GM23338 (cell line): ENCODE measurements at regions not wholly inside any gene's neighbourhood (a gene's known extent, or its start where the extent isn't known, plus 50 kb on each side); places are given as distances from the start of the nearest gene placed in this dataset.

Experiments
- ATAC-seq: fragments of 200-7000 bp; cut with Tn5 transposase; 3 replicates; pipeline ENCODE4 v1.9.1; 2020
- DNase-seq: peaks from one replicate; pipeline ENCODE4 v3.0.0-alpha.2; 2015; ENCODE audit warnings: low spot score
- H2AFZ ChIP-seq: fragments of 200-600 bp; sonication (generic); 2 replicates; pipeline ENCODE4 v1.8.0; 2016; ENCODE audit warnings: antibody characterized with exemption, mild to moderate bottlenecking, moderate library complexity
- H3F3A ChIP-seq: fragments of 200-600 bp; sonication (generic); replicated peaks from 2 replicates; pipeline ENCODE4 v1.8.0; 2017; ENCODE audit warnings: antibody characterized with exemption, mixed run types, low read depth
- H3K27ac ChIP-seq: fragments of 200-600 bp; sonication (generic); 2 replicates; pipeline ENCODE4 v1.6.1; 2016; ENCODE audit warnings: low read depth
- H3K27me3 ChIP-seq: fragments of 200-600 bp; sonication (generic); 2 replicates; pipeline ENCODE4 v1.8.0; 2016; ENCODE audit warnings: mild to moderate bottlenecking, mixed run types, moderate library complexity; ENCODE audit not compliant: insufficient read depth
- H3K36me3 ChIP-seq: fragments of 200-600 bp; sonication (generic); 2 replicates; pipeline ENCODE4 v1.8.0; 2016; ENCODE audit warnings: mild to moderate bottlenecking; ENCODE audit not compliant: insufficient read depth
- H3K4me1 ChIP-seq: fragments of 200-600 bp; sonication (generic); 2 replicates; pipeline ENCODE4 v1.8.0; 2016; ENCODE audit warnings: mild to moderate bottlenecking, moderate library complexity; ENCODE audit not compliant: insufficient read depth
- H3K4me2 ChIP-seq: fragments of 200-600 bp; sonication (generic); 2 replicates; pipeline ENCODE4 v1.7.1; 2017; ENCODE audit warnings: mixed run types
- H3K4me3 ChIP-seq: fragments of 200-600 bp; sonication (generic); 2 replicates; pipeline ENCODE4 v1.6.1; 2016; ENCODE audit warnings: mixed run types
- H3K79me2 ChIP-seq: fragments of 200-600 bp; sonication (generic); replicated peaks from 2 replicates; pipeline ENCODE4 v1.8.0; 2017; ENCODE audit warnings: mild to moderate bottlenecking; ENCODE audit not compliant: insufficient read depth
- H3K9me2 ChIP-seq: fragments of 200-600 bp; sonication (generic); 2 replicates; pipeline ENCODE4 v1.8.0; 2017; ENCODE audit not compliant: insufficient read depth
- H4K20me1 ChIP-seq: fragments of 200-600 bp; sonication (generic); replicated peaks from 2 replicates; pipeline ENCODE4 v1.8.0; 2017; ENCODE audit warnings: mild to moderate bottlenecking; ENCODE audit not compliant: insufficient read depth
- H3K27ac Mint-ChIP-seq: 2 replicates; pipeline ENCODE4 v1.8.0; 2020; ENCODE audit warnings: inconsistent platforms, mild to moderate bottlenecking, moderate library complexity, mixed read lengths
- H3K27me3 Mint-ChIP-seq: 3 replicates; pipeline ENCODE4 v1.8.0; 2022; ENCODE audit warnings: low read depth, mild to moderate bottlenecking, moderate library complexity, mixed read lengths, inconsistent platforms; ENCODE audit not compliant: insufficient read depth, poor library complexity
- H3K36me3 Mint-ChIP-seq: 3 replicates; pipeline ENCODE4 v1.8.0; 2021; ENCODE audit warnings: low read depth, mild to moderate bottlenecking, inconsistent platforms, moderate library complexity, mixed read lengths
- H3K4me1 Mint-ChIP-seq: 3 replicates; pipeline ENCODE4 v1.8.0; 2020; ENCODE audit warnings: mild to moderate bottlenecking, inconsistent platforms, mixed read lengths
- H3K4me3 Mint-ChIP-seq: 3 replicates; pipeline ENCODE4 v1.8.0; 2021; ENCODE audit warnings: moderate library complexity, mild to moderate bottlenecking, inconsistent platforms, mixed read lengths
- H3K9me3 Mint-ChIP-seq: 3 replicates; pipeline ENCODE4 v1.8.0; 2020; ENCODE audit warnings: moderate library complexity, mild to moderate bottlenecking, inconsistent platforms, mixed read lengths
- CREB1 ChIP-seq: fragments of 250-450 bp; sonication (Bioruptor Pico); IDR thresholded peaks from 2 replicates; pipeline ENCODE4 v1.5.0; 2020; ENCODE audit warnings: low read depth, mild to moderate bottlenecking, moderate library complexity
- EZH2 ChIP-seq: fragments of 200-600 bp; sonication (generic); IDR thresholded peaks from one replicate; pipeline ENCODE4 v1.8.0; 2017; ENCODE audit warnings: antibody characterized with exemption, mild to moderate bottlenecking, low read depth; ENCODE audit not compliant: unreplicated experiment
- EZH2phosphoT487 ChIP-seq: fragments of 200-600 bp; sonication (generic); IDR thresholded peaks from one replicate; pipeline ENCODE4 v1.8.1; 2018; ENCODE audit warnings: antibody characterized with exemption; ENCODE audit not compliant: unreplicated experiment
- NANOG ChIP-seq: IDR thresholded peaks from 2 replicates; pipeline ENCODE4 v1.6.1; 2016; ENCODE audit warnings: antibody characterized with exemption, borderline replicate concordance
- POLR2AphosphoS5 ChIP-seq: IDR thresholded peaks from 2 replicates; pipeline ENCODE4 v1.6.1; 2016; ENCODE audit warnings: antibody characterized with exemption, low read depth
- STAT1 ChIP-seq: IDR thresholded peaks from one replicate; pipeline ENCODE4 v1.6.1; 2016; ENCODE audit warnings: antibody characterized with exemption; ENCODE audit not compliant: unreplicated experiment
- ZNF114 ChIP-seq: fragments of 250-450 bp; sonication (Bioruptor Pico); IDR thresholded peaks from 2 replicates; pipeline ENCODE4 v1.5.0; 2020; ENCODE audit warnings: mild to moderate bottlenecking, moderate library complexity
- ZNF331 ChIP-seq: fragments of 250-450 bp; sonication (Bioruptor Pico); IDR thresholded peaks from 2 replicates; pipeline ENCODE4 v1.5.0; 2020; ENCODE audit warnings: low read depth, mild to moderate bottlenecking, moderate library complexity
- TF ChIP-seq, protein P1 (sequence below): IDR thresholded peaks from 2 replicates; pipeline ENCODE4 v1.6.1; 2016; ENCODE audit warnings: antibody characterized with exemption
- TF ChIP-seq, protein P2 (sequence below), 2 experiments: fragments of 200-600 bp in 1 of 2; sonication (generic) in 1 of 2; conservative IDR thresholded peaks; 2 replicates each; pipeline versions ENCODE4 v1.5.1 to v1.6.1; 2016 to 2017; ENCODE audit warnings: antibody characterized with exemption in 2 of 2, low read depth in 2 of 2, mild to moderate bottlenecking in 2 of 2, moderate library complexity in 1 of 2
- TF ChIP-seq, protein P3 (sequence below): IDR thresholded peaks from one replicate; pipeline ENCODE4 v1.6.1; 2018; ENCODE audit warnings: antibody characterized with exemption; ENCODE audit not compliant: unreplicated experiment
- TF ChIP-seq, protein P4 (sequence below): fragments of 250-450 bp; sonication (Bioruptor Pico); IDR thresholded peaks from 2 replicates; pipeline ENCODE4 v1.5.0; 2020; ENCODE audit warnings: mild to moderate bottlenecking, moderate library complexity

DNA sequence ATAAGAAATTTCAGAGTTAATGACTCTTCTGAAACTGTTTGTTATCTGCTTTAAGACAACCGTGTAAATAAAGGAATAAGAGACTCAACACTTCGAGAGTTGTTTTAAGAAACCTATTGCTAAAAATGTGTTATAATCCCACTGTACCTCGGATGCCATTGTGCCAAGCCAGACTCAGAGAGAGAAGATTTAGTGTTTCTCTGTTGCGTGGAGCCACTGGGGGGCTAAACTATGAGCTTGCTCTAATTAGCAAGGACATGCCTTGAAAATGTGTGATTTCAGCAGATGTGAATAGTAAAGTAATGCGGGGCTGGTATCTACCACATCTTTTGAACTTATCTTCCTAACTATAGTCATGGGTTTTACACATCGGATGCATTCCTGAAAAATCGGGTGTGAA is 56.2 kb upstream of the TARBP1 start:
- Histone ChIP-seq H3K4me2 (no peak overlapping the region), H3K4me1 (peaks cover 7% of the 10 kb centered on the region; the same call in 1 of the 2 replicates), H3F3A (0 out of 2 replicates have a peak, but pooled peaks cover 3% of the 10 kb centered on the region), H3K27me3 (no peaks in the 10 kb centered on the region), H3K27ac (no peak overlapping the region), H3K9me2 (no peaks in the 10 kb centered on the region), H3K36me3 (no peaks in the 10 kb centered on the region), H4K20me1 (0 out of 2 replicates have a peak, but pooled peaks cover 3% of the 10 kb centered on the region), H3K79me2 (no peaks in the 10 kb centered on the region), H3K4me3 (no peak overlapping the region), H2AFZ (no peak overlapping the region; the same call in 1 of the 2 replicates)
- DNase-seq (no peak), ATAC-seq (no peak)
- Mint-ChIP-seq H3K27me3 (peaks cover 9% of the 10 kb centered on the region), H3K9me3 (no peaks in the 10 kb centered on the region), H3K27ac (no peak overlapping the region), H3K36me3 (no peaks in the 10 kb centered on the region), H3K4me1 (peaks cover 49% of the 10 kb centered on the region), H3K4me3 (no peak overlapping the region)
- TF ChIP-seq ZNF331, result no peak
- no peak for TF ChIP-seq EZH2
- TF ChIP-seq, protein P1, sequence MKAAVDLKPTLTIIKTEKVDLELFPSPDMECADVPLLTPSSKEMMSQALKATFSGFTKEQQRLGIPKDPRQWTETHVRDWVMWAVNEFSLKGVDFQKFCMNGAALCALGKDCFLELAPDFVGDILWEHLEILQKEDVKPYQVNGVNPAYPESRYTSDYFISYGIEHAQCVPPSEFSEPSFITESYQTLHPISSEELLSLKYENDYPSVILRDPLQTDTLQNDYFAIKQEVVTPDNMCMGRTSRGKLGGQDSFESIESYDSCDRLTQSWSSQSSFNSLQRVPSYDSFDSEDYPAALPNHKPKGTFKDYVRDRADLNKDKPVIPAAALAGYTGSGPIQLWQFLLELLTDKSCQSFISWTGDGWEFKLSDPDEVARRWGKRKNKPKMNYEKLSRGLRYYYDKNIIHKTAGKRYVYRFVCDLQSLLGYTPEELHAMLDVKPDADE, result no peak
- TF ChIP-seq EZH2phosphoT487, result no peak
- TF ChIP-seq ZNF114, result no peak
- TF ChIP-seq, protein P2, sequence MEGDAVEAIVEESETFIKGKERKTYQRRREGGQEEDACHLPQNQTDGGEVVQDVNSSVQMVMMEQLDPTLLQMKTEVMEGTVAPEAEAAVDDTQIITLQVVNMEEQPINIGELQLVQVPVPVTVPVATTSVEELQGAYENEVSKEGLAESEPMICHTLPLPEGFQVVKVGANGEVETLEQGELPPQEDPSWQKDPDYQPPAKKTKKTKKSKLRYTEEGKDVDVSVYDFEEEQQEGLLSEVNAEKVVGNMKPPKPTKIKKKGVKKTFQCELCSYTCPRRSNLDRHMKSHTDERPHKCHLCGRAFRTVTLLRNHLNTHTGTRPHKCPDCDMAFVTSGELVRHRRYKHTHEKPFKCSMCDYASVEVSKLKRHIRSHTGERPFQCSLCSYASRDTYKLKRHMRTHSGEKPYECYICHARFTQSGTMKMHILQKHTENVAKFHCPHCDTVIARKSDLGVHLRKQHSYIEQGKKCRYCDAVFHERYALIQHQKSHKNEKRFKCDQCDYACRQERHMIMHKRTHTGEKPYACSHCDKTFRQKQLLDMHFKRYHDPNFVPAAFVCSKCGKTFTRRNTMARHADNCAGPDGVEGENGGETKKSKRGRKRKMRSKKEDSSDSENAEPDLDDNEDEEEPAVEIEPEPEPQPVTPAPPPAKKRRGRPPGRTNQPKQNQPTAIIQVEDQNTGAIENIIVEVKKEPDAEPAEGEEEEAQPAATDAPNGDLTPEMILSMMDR (conservative IDR thresholded peaks at IDR 0.05; ENCODE audit: low read depth in 2 of 2), result no peak
- TF ChIP-seq, protein P3, sequence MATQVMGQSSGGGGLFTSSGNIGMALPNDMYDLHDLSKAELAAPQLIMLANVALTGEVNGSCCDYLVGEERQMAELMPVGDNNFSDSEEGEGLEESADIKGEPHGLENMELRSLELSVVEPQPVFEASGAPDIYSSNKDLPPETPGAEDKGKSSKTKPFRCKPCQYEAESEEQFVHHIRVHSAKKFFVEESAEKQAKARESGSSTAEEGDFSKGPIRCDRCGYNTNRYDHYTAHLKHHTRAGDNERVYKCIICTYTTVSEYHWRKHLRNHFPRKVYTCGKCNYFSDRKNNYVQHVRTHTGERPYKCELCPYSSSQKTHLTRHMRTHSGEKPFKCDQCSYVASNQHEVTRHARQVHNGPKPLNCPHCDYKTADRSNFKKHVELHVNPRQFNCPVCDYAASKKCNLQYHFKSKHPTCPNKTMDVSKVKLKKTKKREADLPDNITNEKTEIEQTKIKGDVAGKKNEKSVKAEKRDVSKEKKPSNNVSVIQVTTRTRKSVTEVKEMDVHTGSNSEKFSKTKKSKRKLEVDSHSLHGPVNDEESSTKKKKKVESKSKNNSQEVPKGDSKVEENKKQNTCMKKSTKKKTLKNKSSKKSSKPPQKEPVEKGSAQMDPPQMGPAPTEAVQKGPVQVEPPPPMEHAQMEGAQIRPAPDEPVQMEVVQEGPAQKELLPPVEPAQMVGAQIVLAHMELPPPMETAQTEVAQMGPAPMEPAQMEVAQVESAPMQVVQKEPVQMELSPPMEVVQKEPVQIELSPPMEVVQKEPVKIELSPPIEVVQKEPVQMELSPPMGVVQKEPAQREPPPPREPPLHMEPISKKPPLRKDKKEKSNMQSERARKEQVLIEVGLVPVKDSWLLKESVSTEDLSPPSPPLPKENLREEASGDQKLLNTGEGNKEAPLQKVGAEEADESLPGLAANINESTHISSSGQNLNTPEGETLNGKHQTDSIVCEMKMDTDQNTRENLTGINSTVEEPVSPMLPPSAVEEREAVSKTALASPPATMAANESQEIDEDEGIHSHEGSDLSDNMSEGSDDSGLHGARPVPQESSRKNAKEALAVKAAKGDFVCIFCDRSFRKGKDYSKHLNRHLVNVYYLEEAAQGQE, result no peak
- no peak for TF ChIP-seq NANOG
- no peak for TF ChIP-seq STAT1
- TF ChIP-seq, protein P4, sequence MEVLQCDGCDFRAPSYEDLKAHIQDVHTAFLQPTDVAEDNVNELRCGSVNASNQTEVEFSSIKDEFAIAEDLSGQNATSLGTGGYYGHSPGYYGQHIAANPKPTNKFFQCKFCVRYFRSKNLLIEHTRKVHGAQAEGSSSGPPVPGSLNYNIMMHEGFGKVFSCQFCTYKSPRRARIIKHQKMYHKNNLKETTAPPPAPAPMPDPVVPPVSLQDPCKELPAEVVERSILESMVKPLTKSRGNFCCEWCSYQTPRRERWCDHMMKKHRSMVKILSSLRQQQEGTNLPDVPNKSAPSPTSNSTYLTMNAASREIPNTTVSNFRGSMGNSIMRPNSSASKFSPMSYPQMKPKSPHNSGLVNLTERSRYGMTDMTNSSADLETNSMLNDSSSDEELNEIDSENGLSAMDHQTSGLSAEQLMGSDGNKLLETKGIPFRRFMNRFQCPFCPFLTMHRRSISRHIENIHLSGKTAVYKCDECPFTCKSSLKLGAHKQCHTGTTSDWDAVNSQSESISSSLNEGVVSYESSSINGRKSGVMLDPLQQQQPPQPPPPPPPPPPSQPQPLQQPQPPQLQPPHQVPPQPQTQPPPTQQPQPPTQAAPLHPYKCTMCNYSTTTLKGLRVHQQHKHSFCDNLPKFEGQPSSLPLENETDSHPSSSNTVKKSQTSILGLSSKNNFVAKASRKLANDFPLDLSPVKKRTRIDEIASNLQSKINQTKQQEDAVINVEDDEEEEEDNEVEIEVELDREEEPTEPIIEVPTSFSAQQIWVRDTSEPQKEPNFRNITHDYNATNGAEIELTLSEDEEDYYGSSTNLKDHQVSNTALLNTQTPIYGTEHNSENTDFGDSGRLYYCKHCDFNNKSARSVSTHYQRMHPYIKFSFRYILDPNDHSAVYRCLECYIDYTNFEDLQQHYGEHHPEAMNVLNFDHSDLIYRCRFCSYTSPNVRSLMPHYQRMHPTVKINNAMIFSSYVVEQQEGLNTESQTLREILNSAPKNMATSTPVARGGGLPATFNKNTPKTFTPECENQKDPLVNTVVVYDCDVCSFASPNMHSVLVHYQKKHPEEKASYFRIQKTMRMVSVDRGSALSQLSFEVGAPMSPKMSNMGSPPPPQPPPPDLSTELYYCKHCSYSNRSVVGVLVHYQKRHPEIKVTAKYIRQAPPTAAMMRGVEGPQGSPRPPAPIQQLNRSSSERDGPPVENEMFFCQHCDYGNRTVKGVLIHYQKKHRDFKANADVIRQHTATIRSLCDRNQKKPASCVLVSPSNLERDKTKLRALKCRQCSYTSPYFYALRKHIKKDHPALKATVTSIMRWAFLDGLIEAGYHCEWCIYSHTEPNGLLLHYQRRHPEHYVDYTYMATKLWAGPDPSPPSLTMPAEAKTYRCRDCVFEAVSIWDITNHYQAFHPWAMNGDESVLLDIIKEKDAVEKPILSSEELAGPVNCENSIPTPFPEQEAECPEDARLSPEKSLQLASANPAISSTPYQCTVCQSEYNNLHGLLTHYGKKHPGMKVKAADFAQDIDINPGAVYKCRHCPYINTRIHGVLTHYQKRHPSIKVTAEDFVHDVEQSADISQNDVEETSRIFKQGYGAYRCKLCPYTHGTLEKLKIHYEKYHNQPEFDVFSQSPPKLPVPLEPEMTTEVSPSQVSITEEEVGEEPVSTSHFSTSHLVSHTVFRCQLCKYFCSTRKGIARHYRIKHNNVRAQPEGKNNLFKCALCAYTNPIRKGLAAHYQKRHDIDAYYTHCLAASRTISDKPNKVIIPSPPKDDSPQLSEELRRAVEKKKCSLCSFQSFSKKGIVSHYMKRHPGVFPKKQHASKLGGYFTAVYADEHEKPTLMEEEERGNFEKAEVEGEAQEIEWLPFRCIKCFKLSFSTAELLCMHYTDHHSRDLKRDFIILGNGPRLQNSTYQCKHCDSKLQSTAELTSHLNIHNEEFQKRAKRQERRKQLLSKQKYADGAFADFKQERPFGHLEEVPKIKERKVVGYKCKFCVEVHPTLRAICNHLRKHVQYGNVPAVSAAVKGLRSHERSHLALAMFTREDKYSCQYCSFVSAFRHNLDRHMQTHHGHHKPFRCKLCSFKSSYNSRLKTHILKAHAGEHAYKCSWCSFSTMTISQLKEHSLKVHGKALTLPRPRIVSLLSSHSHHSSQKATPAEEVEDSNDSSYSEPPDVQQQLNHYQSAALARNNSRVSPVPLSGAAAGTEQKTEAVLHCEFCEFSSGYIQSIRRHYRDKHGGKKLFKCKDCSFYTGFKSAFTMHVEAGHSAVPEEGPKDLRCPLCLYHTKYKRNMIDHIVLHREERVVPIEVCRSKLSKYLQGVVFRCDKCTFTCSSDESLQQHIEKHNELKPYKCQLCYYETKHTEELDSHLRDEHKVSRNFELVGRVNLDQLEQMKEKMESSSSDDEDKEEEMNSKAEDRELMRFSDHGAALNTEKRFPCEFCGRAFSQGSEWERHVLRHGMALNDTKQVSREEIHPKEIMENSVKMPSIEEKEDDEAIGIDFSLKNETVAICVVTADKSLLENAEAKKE (CRISPR knock-in tag), result no peak
- no peak for TF ChIP-seq CREB1 (CRISPR knock-in tag)
- TF ChIP-seq POLR2AphosphoS5, result no peak
